CD4-positive, alpha-beta T cell (primary cell): ENCODE measurements at regions not wholly inside any gene's neighbourhood (a gene's known extent, or its start where the extent isn't known, plus 50 kb on each side); places are given as distances from the start of the nearest gene placed in this dataset.

Experiments
- ATAC-seq: fragments of 200-7000 bp; cut with Tn5 transposase; one replicate; pipeline ENCODE4 v1.10.0; 2022; ENCODE audit warnings: mild to moderate bottlenecking; ENCODE audit not compliant: poor library complexity
- CTCF ChIA-PET: fragments of 350-600 bp; sonication (Branson Sonifier 250); formaldehyde crosslinking; loops from one replicate; lab custom pipeline; 2021; ENCODE audit warnings: antibody characterized with exemption, inconsistent platforms; lab: Charles Lee
- POLR2A ChIA-PET: fragments of 350-600 bp; sonication (Branson Sonifier 250); formaldehyde crosslinking; loops from one replicate; lab custom pipeline; 2021; ENCODE audit warnings: antibody characterized with exemption, inconsistent platforms; lab: Charles Lee
- DNase-seq, 14 experiments: peaks; one replicate each; pipeline ENCODE4 v3.0.0-alpha.2; 2013 to 2020; ENCODE audit warnings: mixed read lengths in 2 of 14
- H3K27ac ChIP-seq, 2 donors: one replicate each; pipeline versions ENCODE4 v1.5.1 to v1.7.0; 2013; ENCODE audit warnings: low read length in 2 of 2, low read depth in 1 of 2, mild to moderate bottlenecking in 1 of 2
- H3K27me3 ChIP-seq, 2 experiments: 1 replicate in 1 of 2; 2 replicates in 1 of 2; pipeline versions ENCODE4 v1.6.1 to v1.7.0; 2013; ENCODE audit warnings: low read length in 2 of 2, control low read depth in 1 of 2, mild to moderate bottlenecking in 1 of 2, moderate library complexity in 1 of 2; ENCODE audit not compliant: insufficient read depth in 2 of 2, control insufficient read depth in 1 of 2
- H3K36me3 ChIP-seq: one replicate; pipeline ENCODE4 v1.6.1; 2013; ENCODE audit warnings: low read length, control low read depth; ENCODE audit not compliant: insufficient read depth
- H3K4me1 ChIP-seq: one replicate; pipeline ENCODE4 v1.6.1; 2013; ENCODE audit warnings: low read length, control low read depth; ENCODE audit not compliant: insufficient read depth
- H3K4me3 ChIP-seq: one replicate; pipeline ENCODE4 v1.5.1; 2013; ENCODE audit warnings: mild to moderate bottlenecking, low read length, moderate library complexity
- H3K9me3 ChIP-seq, 2 experiments: 1 replicate in 1 of 2; 2 replicates in 1 of 2; pipeline versions ENCODE4 v1.6.1 to v1.7.0; 2013; ENCODE audit warnings: low read length in 2 of 2, mild to moderate bottlenecking in 2 of 2, control low read depth in 1 of 2, moderate library complexity in 1 of 2; ENCODE audit not compliant: control insufficient read depth in 1 of 2, insufficient read depth in 1 of 2
- H3K27ac Mint-ChIP-seq: one replicate; pipeline ENCODE4 v1.8.0; 2020; ENCODE audit warnings: mixed read lengths
- H3K27me3 Mint-ChIP-seq: one replicate; pipeline ENCODE4 v1.8.0; 2021; ENCODE audit warnings: mixed read lengths
- H3K36me3 Mint-ChIP-seq: one replicate; pipeline ENCODE4 v1.8.0; 2021; ENCODE audit warnings: low read depth, mixed read lengths
- H3K4me1 Mint-ChIP-seq: one replicate; pipeline ENCODE4 v1.8.0; 2021; ENCODE audit warnings: low read depth, mixed read lengths
- H3K4me3 Mint-ChIP-seq: one replicate; pipeline ENCODE4 v1.8.0; 2020; ENCODE audit warnings: mild to moderate bottlenecking, mixed read lengths
- H3K9me3 Mint-ChIP-seq: one replicate; pipeline ENCODE4 v1.8.0; 2020; ENCODE audit warnings: mixed read lengths
- intact Hi-C, 2 experiments: fragments of 100-400 bp; cut with DNase I in 1 of 2; cut with micrococcal nuclease in 1 of 2; formaldehyde crosslinking; loops; one replicate each; pipeline versions ENCODE4 v1.15.1 to v1.9.0; 2023 to 2025; cut with DNase I, micrococcal nuclease
- TF ChIP-seq, protein P1 (sequence below): fragments of 200-600 bp; IDR thresholded peaks from one replicate; pipeline ENCODE4 v1.8.0; 2022; ENCODE audit warnings: antibody characterized with exemption, mild to moderate bottlenecking

DNA sequence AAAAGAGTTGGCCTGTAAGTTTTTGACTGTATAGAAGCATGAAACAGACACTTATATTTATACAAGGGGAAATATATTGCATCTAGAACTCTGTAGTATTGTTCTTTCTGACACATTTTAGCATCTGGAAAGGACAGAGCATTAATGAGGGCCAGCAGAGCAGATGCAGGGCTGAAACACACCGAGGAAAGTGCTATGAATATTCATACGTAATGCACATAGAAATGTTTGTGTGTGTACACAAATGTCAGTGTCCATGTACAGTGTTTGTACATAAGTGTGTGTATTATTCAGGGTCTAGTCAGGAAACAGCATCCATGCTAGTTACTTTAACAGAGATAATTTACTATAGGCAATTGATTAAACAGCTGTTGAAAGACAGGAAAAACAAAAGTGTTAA lies 146.5 kb upstream of the DTNBP1 start:
- Histone ChIP-seq H3K27me3 (peaks cover 0 to 3% of the 10 kb centered on the region in 2 experiments), H3K36me3 (no peaks in the 10 kb centered on the region), H3K27ac (no peak overlapping the region), H3K4me1 (no peaks in the 10 kb centered on the region), H3K4me3 (no peak overlapping the region), H3K9me3 (no peaks in the 10 kb centered on the region)
- H3K4me3 Mint-ChIP-seq, result no peak overlapping the region
- peaks cover 2% of the 10 kb centered on the region for H3K9me3 Mint-ChIP-seq
- POLR2A ChIA-PET, result no interaction called here
- DNase-seq (no peak), ATAC-seq (no peak)
- intact Hi-C loops, result no loop called here
- H3K27me3 Mint-ChIP-seq, result peaks cover 12% of the 10 kb centered on the region
- H3K36me3 Mint-ChIP-seq, result no peaks in the 10 kb centered on the region
- CTCF ChIA-PET, result no interaction called here
- no peaks in the 10 kb centered on the region for H3K4me1 Mint-ChIP-seq
- TF ChIP-seq, protein P1, sequence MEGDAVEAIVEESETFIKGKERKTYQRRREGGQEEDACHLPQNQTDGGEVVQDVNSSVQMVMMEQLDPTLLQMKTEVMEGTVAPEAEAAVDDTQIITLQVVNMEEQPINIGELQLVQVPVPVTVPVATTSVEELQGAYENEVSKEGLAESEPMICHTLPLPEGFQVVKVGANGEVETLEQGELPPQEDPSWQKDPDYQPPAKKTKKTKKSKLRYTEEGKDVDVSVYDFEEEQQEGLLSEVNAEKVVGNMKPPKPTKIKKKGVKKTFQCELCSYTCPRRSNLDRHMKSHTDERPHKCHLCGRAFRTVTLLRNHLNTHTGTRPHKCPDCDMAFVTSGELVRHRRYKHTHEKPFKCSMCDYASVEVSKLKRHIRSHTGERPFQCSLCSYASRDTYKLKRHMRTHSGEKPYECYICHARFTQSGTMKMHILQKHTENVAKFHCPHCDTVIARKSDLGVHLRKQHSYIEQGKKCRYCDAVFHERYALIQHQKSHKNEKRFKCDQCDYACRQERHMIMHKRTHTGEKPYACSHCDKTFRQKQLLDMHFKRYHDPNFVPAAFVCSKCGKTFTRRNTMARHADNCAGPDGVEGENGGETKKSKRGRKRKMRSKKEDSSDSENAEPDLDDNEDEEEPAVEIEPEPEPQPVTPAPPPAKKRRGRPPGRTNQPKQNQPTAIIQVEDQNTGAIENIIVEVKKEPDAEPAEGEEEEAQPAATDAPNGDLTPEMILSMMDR, result no peak
- H3K27ac Mint-ChIP-seq, result no peak overlapping the region

DNA sequence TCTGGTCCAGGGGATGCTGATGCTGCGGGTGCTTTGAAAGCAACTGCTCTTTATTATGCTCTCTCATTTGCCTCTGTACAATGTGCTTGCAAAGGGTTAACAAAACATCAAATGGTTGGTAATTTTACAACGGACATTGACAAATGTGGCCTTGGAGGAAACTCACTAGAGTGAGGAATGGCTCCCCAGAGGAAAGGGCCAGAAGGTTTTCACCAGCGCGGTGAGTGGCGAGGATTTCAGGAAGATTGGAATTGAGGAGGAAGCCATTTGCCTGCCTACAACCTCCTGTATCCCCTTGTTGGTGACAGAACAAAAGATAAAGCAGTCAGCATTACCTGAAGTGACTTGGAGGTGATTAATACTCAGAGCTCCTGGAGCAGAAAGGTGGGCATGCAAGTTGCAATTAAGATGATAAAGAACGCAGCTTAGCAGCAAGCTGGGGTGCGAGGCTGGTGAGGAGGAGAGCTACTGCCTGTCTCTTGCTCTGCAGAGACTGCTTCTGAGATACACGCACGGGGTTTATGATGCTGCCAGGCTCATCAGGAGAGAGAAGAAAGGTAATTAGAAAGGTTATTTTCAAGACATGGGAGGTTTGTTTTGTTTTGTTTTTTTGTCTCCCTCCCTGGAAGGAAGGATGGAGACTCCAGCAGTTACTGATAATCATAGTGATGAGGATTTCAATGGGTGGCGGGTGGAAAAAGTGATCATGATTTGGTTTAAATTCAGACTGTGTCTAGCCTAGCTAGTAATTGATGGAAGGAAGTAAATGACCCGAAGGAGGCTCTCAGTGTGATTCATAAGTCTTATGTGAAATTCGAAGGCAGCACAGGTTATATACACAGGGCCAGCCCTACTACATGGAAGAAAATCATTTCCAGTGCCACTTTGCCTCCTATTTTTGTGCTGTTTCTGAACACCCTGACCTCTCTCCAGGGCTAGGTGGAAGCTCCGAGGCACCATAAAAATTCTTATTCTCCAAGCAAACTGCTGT lies 141.6 kb upstream of the DTNBP1 start:
- Histone ChIP-seq H3K27me3 (peaks cover 0 to 3% of the 10 kb centered on the region in 2 experiments), H3K9me3 (no peaks in the 10 kb centered on the region), H3K27ac (no peak overlapping the region), H3K4me1 (no peaks in the 10 kb centered on the region), H3K36me3 (no peaks in the 10 kb centered on the region), H3K4me3 (no peak overlapping the region)
- ATAC-seq (no peak), DNase-seq (no peak)
- peaks cover 1% of the 10 kb centered on the region for H3K9me3 Mint-ChIP-seq
- ChIA-PET POLR2A (no interaction called here), CTCF (interaction anchor here (1.0 kb wide), 1 partner anchor 18 kb away, joined by 3 read pairs; no protein-coding TSS in a partner anchor)
- intact Hi-C loops, result no loop called here
- TF ChIP-seq, protein P1, result no peak
- no peak overlapping the region for H3K4me3 Mint-ChIP-seq
- H3K4me1 Mint-ChIP-seq, result no peaks in the 10 kb centered on the region
- H3K27me3 Mint-ChIP-seq, result peaks cover 5% of the 10 kb centered on the region
- H3K36me3 Mint-ChIP-seq, result no peaks in the 10 kb centered on the region
- H3K27ac Mint-ChIP-seq, result no peak overlapping the region

DNA sequence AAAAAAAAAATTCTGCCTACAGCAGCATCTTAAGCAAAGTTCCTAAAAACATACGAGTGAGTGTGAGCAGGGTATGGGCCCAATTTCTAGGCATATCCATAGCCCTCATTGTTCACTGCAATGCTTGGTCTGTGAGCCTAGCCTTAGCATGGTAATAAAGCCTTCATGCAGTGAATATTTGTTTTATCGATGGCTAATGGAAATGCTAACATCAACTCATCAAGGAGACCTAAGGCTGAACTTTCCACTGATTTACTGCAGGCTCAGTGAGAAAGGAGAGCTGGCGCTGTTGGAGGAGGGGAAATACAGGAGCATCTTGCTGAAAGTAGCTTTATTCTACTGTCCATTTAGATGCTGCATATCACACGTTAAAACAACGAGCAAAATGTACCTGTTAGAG lies 139.6 kb upstream of the DTNBP1 start:
- Histone ChIP-seq H3K27me3 (no peaks in the 10 kb centered on the region), H3K4me1 (no peaks in the 10 kb centered on the region), H3K36me3 (no peaks in the 10 kb centered on the region), H3K4me3 (no peak overlapping the region), H3K27ac (no peak overlapping the region), H3K9me3 (peaks cover 0 to 11% of the 10 kb centered on the region in 2 experiments)
- ATAC-seq (no peak), DNase-seq (no peak)
- intact Hi-C loops, result no loop called here
- TF ChIP-seq, protein P1, result no peak
- H3K4me1 Mint-ChIP-seq, result no peaks in the 10 kb centered on the region
- H3K27ac Mint-ChIP-seq, result no peak overlapping the region
- H3K27me3 Mint-ChIP-seq, result no peaks in the 10 kb centered on the region
- H3K4me3 Mint-ChIP-seq, result no peak overlapping the region
- ChIA-PET CTCF (no interaction called here), POLR2A (no interaction called here)
- H3K9me3 Mint-ChIP-seq, result peaks cover 3% of the 10 kb centered on the region
- no peaks in the 10 kb centered on the region for H3K36me3 Mint-ChIP-seq
